ENCODE measurements at regions not wholly inside any gene's neighbourhood (a gene's known extent, or its start where the extent isn't known, plus 50 kb on each side); places are given as distances from the start of the nearest gene placed in this dataset.

- no peak overlapping the region for H3K27ac ChIP-seq
- DNase-seq (no peak), ATAC-seq (no peak)
- intact Hi-C loops (cut with DNase I), result no loop called here
- no peaks in the 10 kb centered on the region for H3K27me3 ChIP-seq (ENCODE audit: low read depth)
- H3K4me3 ChIP-seq, result no peak overlapping the region
- TF ChIP-seq, protein P1, sequence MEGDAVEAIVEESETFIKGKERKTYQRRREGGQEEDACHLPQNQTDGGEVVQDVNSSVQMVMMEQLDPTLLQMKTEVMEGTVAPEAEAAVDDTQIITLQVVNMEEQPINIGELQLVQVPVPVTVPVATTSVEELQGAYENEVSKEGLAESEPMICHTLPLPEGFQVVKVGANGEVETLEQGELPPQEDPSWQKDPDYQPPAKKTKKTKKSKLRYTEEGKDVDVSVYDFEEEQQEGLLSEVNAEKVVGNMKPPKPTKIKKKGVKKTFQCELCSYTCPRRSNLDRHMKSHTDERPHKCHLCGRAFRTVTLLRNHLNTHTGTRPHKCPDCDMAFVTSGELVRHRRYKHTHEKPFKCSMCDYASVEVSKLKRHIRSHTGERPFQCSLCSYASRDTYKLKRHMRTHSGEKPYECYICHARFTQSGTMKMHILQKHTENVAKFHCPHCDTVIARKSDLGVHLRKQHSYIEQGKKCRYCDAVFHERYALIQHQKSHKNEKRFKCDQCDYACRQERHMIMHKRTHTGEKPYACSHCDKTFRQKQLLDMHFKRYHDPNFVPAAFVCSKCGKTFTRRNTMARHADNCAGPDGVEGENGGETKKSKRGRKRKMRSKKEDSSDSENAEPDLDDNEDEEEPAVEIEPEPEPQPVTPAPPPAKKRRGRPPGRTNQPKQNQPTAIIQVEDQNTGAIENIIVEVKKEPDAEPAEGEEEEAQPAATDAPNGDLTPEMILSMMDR (IDR thresholded peaks at IDR 0.05), result no peak
- H3K4me1 ChIP-seq, result no peaks in the 10 kb centered on the region
- no peaks in the 10 kb centered on the region for H3K9me3 ChIP-seq
- H3K36me3 ChIP-seq, result no peaks in the 10 kb centered on the region
Measured at GRCh38 chr6:137348777-137349176, 129.6 kb upstream of the IFNGR1 start.

DNA sequence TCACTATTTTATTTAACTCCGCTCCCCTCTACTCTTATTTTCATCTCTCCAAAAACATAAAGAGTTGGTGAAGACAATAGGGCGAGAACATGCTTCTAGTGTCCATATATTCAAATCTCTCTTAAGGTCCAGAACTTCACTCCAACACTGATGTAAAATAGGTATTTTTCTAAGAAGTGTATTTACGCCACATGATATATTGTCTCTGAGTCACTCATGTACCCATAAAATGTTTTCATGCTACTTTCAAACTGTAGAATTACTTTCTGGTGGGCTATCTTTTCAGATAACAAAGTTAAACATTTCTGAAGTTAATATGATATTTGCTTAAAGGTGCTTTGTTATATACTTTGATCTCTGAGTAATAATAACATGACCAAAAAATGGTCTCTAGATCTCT, 124.1 kb upstream of the IFNGR1 start:
- intact Hi-C loops (cut with DNase I), result no loop called here
- ATAC-seq, result no peak
- Histone ChIP-seq H3K4me1 (peaks cover 11% of the 10 kb centered on the region), H3K36me3 (no peaks in the 10 kb centered on the region), H3K4me3 (no peak overlapping the region), H3K9me3 (no peaks in the 10 kb centered on the region), H3K27me3 (ENCODE audit: low read depth) (no peaks in the 10 kb centered on the region), H3K27ac (no peak overlapping the region)
- no peak for DNase-seq
- TF ChIP-seq, protein P1 (IDR thresholded peaks at IDR 0.05), result no peak

DNA sequence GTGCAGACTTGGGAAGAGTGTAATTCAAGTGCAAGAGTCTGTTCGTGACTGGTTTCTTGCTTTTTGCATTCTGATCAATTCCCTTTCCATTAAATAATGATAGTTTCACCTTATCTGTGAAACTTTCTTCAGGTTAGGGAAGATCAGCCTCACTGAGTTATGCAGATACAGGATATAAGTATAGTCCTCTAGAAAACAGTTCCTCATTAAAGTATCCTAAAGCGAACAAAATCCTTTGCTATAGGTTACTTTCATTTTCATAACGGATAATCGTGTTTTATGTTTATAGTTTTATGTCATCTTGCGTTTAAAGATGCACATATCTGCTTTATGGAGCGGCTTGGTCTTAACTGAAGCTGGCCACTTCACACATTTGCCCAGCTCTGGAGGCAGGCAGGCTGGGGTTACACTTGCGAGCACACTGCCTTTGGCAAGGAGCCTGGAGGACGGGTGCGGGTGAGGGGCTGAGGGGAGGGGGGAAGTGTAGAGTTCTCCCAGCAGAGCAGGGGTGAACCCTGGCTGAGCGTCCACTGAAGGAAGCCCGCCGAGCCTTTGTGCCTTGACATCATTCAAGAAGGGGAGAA, 123.5 kb upstream of the IFNGR1 start:
- peak; percentile 41 for DNase-seq
- Histone ChIP-seq H3K4me3 (peak overlapping the region; percentile 41), H3K27ac (no peak overlapping the region), H3K4me1 (peaks cover 11% of the 10 kb centered on the region), H3K36me3 (no peaks in the 10 kb centered on the region), H3K27me3 (ENCODE audit: low read depth) (no peaks in the 10 kb centered on the region), H3K9me3 (no peaks in the 10 kb centered on the region)
- intact Hi-C loops (cut with DNase I), result no loop called here
- TF ChIP-seq, protein P1 (IDR thresholded peaks at IDR 0.05), result no peak
- peak in 1 of 2 donors; percentile 30 for ATAC-seq

- peaks cover 11% of the 10 kb centered on the region for H3K4me1 ChIP-seq
- DNase-seq, result peak; percentile 49
- H3K4me3 ChIP-seq, result no peak overlapping the region
- no peaks in the 10 kb centered on the region for H3K36me3 ChIP-seq
- H3K27ac ChIP-seq, result no peak overlapping the region
- ATAC-seq, result peak; percentile 41 to 66
- no peaks in the 10 kb centered on the region for H3K27me3 ChIP-seq (ENCODE audit: low read depth)
- no peaks in the 10 kb centered on the region for H3K9me3 ChIP-seq
- TF ChIP-seq, protein P1 (IDR thresholded peaks at IDR 0.05), result peak; percentile 35
- intact Hi-C loops (cut with DNase I), result no loop called here
Measured at GRCh38 chr6:137341681-137342195, 122.6 kb upstream of the IFNGR1 start.

GRCh38 chr6:137339929-137340559, 120.9 kb upstream of the IFNGR1 start:
- no peak for ATAC-seq

More at GRCh38 chr6:137339929-137340559, 120.9 kb upstream of the IFNGR1 start:
- no peaks in the 10 kb centered on the region for H3K36me3 ChIP-seq
- no peaks in the 10 kb centered on the region for H3K27me3 ChIP-seq (ENCODE audit: low read depth)
- no peak for DNase-seq
- H3K4me3 ChIP-seq, result no peak overlapping the region
- H3K9me3 ChIP-seq, result no peaks in the 10 kb centered on the region
- intact Hi-C loops (cut with DNase I), result no loop called here
- H3K4me1 ChIP-seq, result peaks cover 11% of the 10 kb centered on the region
- TF ChIP-seq, protein P1 (IDR thresholded peaks at IDR 0.05), result no peak
- H3K27ac ChIP-seq, result peak overlapping the region; percentile 42

Data from lower lobe of right lung (tissue), 2 donors.